ENCODE measurements at regions not wholly inside any gene's neighbourhood (a gene's known extent, or its start where the extent isn't known, plus 50 kb on each side); places are given as distances from the start of the nearest gene placed in this dataset.
"Not testable (repeated sequence)": the region's sequence is repeated elsewhere in the genome, so short reads cannot be mapped to it uniquely, and the experiment has no call there.

DNA sequence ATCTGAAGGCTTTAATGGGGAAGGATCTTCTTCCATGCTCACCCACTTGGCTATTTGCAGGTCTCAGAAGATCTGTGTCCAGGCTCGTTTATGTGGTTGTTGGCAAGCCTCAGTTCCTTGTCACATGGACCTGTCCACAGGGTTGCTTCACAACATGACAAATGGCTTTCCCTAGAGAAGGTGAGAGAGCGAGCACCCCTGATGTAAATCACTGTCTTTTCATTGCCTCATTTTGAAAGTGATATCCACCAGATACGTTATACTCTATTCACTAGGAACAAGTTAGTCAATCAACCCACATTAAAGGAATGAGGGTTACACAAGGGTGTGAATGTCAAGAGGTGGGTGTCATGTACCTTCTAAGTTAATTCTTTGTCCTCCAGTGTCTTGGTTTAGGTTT lies 433.3 kb downstream of the RPS6KC1 start:
- no peak for FAIRE-seq

DNA sequence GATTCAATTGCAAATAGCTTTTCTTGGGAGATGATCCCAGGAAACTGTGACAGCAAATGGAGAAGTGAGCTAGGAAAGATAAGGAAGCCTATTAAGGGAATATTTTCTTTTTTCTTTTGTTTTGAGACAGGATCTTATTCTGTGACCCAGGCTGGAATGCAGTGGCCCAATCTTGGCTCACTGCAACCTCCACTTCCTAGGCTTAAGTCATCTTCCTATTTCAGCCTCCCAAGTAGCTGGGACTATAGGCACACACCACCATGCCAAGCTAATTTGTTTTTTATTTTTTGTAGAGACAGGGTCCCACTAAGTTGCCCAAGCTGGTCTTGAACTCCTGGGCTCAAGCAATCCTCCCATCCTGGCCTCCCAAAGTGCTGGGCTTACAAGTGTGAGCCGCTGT lies 433.7 kb downstream of the RPS6KC1 start:
- FAIRE-seq: no peak

DNA sequence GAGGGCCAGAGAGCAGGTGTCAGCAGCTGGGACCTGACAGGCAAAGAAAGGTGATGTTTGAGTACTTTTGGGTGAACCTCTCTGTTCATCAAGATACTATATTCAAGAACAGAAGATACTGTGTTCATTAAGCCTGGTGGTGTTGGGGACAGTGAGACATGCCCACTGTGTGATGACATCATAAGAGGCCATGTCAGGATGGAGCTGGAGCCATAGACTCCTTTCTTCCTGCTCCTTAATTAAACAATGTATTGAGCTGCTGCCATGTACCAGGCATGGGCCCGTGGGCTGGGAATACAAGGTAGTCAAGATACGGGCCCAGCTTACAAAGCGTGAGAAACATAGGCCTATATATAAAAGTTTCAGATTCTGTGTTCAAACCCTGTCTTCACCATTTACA lies 435.4 kb downstream of the RPS6KC1 start:
- FAIRE-seq: no peak

DNA sequence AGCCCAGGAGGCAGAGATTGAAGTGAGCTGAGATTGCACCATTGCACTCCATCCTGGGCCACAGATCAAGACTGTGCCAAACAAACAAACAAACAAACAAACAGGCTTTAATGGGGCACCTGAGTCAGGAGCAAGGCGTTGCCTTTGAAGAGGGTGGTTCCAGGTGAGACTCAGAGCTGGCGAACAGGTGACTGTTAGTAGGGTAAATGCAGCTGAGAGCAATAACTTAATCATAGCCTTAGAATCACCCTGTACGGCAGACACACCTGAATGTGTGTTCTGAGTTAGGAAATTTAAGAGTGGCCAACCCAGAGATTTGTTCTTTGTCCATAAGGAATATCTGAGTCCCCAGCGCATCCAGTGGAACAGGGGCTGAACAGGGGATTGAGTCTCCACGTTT lies 440.4 kb downstream of the RPS6KC1 start:
- FAIRE-seq: no peak

DNA sequence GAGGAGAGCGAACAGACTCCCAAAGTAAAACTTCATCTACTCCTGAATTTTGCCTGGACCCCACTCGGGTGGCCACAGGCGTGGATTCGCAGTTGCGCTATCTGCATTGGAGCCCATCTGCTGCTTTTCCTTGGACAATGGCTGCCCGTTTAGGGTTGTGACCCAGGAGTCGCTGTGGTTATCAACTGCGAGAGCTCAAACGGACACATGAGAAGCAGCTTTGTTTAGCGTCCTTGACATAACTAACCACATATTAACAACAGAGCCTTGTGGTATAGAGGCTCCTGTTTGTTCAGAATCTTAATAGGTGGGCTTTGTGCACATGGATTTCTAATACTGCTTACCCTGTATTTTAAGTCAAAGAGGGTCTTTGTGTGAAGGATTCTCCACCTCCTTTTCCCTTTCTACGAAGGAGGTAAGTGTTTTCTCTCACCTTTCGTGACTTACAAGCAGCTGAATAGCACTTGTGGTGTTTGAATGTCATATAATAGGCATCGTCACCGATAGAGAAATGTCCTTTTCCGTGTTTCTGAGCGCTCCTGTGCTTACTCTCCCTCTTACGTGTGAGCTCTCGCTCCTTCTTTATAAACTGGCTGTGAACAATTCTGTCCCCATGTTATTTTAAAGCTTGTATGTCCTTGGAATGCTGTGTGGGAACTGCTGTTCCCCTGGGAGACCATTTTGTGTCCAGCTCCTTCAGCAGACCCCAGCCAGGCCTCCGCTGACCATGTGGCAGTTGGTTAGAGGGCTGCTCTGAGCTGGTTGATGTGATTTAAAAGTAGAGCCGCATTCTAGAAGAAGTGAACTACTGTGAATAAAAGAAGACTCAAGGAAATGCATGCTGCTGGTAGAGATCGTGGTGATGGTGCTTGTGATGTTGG lies 441.4 kb downstream of the RPS6KC1 start:
- no peak for FAIRE-seq

DNA sequence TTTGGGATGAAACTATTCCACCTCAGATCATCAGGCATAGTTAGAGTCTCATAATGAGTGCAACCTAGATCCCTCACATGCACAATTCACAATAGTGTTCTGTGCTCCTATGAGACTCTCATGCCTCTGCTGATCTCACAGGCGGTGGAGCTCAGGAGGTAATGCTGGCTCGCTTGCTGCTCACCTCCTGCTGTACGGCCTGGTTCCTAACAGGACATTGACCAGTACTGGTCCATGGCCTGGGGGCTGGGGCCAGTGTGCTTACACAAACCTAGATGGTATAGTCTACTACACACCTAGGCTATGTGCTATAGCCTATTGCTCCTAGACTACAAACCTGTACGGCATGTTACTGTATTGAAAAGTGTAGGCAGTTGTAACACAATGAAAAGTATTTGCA lies 448.4 kb downstream of the RPS6KC1 start:
- FAIRE-seq: no peak

DNA sequence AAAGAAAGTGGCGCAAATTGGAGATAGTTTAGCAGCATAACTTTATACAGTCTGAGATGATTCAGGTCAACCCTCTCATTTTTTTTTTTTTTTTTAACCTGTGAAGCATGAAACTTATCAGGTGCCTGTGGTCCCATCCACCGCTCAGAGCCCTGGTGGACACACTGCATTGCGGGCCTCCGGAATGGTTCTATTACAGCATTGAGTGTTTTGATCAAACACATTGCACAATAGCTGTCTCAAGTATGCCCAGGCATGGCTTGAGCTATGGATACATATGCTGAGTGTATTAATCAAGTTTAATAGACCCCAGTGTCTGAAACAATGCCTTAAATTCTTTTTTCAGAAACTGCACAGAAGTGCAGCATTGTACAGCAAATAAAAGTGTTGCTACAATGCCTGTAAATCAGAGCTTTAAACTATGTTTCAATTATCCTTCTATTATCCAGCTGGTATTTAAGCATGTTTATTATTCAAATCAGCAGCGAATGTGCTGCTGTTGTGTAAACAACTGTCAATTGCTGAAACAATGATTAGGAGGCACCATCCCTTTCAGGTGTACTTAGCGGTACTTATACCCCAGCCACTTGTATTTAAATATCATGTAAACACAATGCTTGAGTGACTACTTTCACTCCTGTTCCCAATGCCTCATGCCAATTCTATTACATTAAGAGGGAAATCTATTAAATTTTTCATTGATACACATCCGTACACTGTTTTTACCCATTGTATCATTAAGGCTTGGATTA lies 456.6 kb downstream of the RPS6KC1 start:
- no peak for FAIRE-seq

DNA sequence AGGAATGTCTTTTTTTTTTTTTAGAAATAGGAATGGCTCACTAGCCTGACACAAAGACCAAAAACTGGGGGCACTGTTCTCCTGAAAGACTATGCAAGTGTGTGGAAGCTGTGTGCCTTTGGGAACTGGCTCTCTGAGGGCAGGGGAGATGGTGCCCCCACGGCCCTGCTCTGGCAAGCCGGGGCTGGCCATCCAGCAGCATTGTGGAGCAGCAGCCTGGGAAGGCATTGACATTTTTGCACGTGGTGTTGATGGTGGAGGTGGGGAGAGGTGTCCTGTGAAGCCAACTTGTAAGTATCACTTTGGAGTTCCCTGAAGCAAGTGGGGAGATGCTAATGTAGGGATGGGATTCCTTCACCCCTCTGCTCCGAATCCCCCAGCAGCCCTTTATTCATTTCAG lies 460.1 kb downstream of the RPS6KC1 start:
- FAIRE-seq: no peak

DNA sequence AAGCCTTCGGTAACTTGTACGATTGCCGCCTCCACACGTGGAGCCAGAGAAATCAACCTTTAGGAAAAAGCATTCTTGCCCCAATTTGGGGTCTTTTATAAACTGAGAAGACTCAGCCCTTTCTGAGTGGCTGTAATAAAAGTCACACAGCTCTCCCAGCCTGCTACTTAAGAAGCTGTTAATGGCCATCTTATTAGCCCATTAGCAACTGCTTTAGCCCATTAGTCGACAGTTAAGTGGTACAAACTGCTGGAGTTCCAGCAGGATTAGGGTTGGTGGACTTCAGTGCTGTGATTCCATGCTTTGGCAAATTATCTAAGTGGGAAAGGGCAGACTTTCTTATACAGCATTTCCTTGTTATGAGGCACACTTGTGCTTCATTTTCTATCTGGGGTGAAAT lies 461.3 kb downstream of the RPS6KC1 start:
- no peak for FAIRE-seq

DNA sequence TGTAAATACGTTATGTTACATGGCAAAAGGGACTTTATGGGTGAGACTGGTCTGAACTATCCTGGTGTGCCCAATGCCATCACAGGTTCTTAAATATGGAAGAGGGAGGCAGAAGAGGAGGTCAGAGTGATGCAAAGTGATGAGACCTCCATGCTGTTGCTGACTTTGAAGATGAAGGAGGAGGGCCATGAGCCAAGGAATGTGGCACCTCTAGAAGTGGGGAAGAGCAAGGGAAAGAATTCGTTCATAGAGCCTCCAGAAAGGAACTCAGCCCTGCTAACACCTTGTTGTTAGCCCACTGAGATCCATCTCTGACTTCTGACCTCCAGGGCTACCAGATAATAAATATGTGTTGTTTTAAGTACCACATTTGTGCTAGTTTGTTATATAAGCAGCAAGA lies 462.0 kb downstream of the RPS6KC1 start:
- FAIRE-seq: no peak

DNA sequence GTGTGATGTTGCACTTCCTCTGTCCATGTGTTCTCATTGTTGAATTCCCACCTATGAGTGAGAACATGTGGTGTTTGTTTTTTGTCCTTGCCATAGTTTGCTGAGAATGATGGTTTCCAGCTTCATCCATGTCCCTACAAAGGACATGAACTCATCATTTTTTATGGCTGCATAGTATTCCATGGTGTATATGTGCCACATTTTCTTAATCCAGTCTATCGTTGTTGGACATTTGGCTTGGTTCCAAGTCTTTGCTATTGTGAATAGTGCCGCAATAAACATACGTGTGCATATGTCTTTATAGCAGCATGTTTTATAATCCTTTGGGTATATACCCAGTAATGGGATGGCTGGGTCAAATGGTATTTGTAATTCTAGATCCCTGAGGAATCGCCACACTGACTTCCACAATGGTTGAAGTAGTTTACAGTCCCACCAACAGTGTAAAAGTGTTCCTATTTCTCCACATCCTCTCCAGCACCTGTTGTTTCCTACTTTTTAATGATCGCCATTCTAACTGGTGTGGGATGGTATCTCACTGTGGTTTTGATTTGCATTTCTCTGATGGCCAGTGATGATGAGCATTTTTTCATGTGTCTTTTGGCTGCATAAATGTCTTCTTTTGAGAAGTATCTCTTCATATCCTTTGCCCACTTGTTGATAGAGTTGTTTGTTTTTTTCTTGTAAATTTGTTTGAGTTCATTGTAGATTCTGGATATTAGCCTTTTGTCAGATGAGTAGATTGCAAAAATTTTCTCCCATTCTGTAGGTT lies 463.6 kb downstream of the RPS6KC1 start:
- FAIRE-seq: not testable (repeated sequence)

DNA sequence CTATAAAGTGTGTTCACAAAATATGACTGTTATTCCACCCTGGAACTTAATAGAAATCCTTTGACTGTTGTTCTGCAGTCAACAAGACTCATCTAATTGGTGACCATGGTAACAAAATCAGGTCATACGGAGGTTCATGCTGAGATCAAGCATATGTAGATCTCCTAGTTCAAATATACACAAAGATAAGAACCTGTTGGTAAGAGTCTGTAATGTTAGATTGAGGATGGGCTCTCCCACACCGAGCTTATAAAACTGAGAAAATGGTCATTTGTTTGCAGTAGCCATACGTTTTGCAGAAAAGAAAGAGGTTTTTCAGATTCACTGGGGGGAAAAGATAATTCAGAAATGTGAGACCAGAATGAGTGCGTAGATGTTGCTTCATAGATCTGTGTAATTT lies 468.1 kb downstream of the RPS6KC1 start:
- peak; percentile 94 for FAIRE-seq

DNA sequence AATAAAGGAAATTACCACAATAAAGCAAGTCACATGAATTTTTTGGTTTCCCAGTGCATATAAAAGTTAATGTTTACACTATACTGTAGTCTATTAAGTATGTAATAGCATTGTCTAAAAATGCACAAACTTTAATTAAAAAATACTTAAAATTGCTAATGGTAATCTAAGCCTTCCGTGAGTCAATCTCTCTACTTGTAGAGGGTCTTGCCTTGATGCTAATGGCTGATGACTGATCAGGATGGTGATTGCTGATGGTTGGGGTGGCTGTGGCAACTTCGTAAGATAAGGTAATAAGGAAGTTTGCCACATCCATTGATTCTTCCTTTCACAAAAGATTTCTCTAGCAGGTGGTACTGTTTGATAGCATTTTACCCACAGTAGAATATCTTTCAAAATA lies 466.6 kb upstream of the PROX1 start:
- FAIRE-seq: peak; percentile 9

DNA sequence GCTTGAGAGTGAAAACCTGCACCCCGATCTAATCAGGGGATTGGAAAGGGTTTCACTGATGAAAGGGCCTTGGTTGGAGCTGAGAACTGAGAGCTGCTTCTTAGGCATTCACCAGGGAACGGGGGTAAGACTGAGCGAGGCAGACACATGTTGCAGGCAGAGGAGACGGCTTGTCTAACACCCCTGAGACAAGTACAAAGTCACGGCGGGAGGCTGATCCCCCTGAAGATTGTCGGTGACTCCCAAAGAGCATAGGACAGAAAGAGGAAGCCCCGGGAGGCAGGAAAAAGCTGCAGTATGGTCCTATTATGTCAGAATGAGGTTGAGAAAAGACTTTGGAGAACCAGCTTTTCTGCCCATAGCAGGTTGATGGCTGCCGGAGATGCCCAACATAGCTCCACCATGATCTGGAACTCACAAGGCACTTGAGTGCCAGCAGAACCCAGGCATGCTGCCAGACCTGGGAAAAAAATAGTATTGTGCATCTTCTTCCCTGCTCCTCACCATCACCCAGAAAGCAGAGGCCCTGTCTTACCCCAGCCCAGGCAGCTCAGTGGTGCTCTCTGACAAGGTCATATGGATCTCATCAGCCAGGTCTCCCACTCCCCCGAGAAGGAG lies 463.9 kb upstream of the PROX1 start:
- FAIRE-seq: no peak

DNA sequence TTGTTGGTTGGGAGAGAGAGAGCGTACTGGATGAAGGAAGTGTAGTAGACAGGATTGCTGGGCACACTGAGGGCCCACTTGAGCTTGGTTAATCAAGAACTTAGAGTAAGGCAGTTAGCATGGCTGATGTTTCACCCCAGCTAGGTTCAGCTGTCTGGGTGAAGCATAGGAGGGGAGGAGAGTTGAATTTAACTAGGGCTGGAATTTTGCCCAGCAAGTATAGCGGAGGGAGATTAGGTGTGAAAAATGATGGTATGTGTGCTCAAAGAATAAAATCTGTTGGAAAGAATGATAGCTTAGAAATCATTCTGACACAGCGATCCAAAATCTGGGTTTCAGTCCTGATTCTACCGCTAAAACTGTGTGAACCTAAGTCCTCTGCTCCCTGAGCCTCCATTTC lies 461.5 kb upstream of the PROX1 start:
- FAIRE-seq: no peak

DNA sequence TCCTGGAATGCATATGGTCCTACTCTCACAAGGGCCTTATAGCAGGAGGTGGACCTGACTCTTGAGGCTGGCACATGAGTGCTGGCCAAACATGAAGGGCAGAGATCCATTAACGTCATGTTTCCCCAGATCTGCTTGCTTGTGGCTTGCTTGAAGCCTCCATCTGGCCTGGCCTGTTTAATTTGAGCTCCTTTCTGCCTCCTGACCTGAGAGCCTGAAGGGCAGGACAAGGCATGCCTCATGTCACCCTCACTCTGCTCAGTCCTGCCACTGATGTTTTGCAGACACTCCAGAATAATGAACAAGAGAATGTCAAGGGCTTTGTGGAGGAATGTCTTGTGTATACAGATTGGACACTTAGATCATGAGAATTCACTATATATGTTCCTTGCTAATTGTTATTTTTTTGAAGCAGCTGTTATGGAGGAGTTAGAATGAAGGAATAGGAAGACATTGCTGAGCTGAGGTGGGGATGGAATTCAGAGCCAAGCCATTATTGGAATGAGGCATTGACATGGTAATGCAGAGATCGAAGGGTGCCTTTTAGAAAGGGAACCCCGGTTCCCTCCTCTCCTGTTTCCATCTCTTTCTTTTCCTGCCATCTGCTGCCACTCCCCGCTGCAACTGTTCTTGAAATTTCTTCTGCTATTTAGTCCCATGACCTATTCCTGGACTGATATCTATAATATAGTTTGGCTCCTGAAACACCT lies 457.0 kb upstream of the PROX1 start:
- FAIRE-seq: no peak

DNA sequence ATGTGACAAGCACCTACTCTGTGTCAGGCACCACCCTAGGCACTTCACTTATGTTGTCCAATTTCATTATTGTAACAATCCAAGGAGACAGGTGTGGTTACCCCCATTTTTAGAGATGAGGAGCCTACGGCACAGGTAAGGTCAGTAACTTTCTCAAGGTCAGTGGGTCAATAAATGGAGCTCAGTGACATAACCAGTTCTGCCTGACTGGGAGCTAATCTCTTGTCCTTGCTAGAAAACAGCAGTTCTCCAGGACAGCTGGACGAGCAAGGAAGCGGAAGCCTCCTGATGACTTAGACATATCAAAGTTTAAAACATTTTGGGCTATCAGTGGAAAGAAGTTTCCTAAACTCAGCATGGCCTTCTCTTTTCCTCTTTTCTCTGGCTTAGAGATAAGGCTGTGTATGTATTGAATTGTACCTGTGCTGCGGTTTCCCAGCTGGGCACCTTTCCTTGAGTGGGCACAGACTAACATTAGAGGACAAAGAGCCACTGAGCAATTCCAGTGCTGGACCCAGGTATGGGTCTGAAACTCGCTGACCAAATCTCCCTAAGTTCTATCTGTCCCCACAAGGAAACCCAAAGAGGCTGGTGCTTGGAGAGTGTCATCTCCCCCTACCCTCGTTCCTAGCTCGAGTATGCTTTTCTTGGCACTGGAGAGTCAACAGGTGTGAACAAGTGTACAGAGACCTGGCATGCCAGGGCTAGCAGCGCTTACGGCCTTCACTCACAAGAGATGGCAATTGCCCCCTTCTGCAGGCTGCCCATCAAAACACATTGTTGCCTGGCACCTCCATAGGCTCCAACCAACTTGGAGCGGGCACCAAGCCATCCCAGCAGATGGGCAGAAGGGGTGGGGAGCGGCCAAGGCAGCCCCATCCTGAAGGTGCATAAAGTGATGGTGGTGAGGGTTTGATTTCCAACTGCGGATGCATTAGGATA lies 456.1 kb upstream of the PROX1 start:
- FAIRE-seq: no peak

DNA sequence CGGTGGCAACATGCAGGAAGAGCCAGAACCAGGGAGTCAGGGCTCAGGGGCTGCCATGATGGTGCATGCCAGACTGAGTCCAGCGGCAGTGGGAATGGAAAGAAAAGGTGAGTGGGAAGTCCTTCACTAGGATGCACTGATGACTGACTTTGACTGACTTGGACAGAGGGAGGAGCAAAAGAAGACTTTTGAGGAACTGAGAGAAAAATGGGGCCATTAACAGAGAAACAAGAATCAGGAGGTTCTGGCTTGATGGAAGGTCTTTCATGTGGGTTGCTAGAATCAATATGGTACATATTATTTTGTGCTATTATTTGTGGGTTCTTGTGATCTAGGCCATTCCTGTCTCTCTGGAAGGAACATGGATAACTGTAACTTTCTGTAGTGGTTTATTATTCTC lies 454.6 kb upstream of the PROX1 start:
- FAIRE-seq: no peak

DNA sequence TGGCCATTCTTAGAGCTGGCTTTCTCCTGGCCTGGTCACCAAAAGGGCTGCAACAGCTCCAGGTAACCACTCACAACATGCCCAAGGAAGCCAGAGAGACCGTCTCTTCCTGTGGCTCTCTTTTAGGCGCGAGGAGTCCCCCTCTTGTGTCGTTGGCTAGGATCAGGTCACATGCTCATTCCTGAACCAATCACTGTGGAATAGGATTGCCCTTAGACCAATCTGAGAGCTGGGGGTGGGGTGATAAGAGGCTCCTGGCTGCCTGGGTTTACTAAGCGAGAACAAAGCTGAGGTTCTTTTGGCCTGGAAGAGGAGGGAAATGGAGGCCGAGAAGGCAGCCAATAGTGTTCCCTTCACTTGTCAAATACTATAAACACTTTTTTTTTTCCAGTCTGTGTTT lies 452.1 kb upstream of the PROX1 start:
- no peak for FAIRE-seq

DNA sequence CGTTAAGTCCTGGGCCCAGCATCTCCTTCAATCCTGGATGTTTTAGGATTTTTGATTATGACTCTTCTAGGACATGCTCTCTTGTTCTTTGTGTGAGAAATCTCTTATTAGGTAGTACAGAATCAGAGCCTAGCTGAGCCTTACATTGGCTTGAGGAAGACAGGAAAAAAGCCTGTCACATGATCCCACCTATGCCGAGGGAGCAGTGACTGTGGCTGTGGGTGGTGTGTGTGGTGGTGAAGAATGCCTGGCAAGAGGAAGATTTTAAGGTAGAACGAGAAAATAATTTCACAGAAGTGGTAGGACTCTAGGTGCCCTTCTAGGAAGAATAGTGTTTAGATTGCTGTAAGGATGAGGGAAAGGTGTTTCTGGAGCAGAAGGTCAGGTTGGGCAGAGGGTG lies 449.5 kb upstream of the PROX1 start:
- FAIRE-seq: no peak

DNA sequence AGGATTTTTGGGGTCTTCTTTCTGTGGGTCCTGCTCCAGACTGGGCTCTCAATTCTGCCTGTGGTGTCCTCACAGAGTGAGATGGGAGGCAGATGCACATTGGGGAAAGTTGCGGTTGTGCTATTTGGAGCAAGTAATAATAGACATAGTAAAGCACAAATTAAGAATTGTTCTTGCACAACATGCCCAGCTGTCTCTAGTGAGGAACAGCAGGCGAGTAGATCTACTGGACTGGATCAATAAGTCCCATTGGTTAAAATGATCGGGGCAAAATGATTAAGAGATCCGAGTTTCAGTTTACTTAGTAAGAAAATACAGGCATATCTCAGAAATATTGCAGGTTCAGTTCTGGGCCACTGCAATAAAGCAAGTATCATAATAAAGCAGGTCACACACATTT lies 448.3 kb upstream of the PROX1 start:
- FAIRE-seq: peak; percentile 53

All from islet of Langerhans (tissue), 1 donor.